H9 (cell line): ENCODE measurements at regions not wholly inside any gene's neighbourhood (a gene's known extent, or its start where the extent isn't known, plus 50 kb on each side); places are given as distances from the start of the nearest gene placed in this dataset.
"Not testable (repeated sequence)": the region's sequence is repeated elsewhere in the genome, so short reads cannot be mapped to it uniquely, and the experiment has no call there.

Experiments used
- DNase-seq: peaks from one replicate; pipeline ENCODE4 v3.0.0-alpha.2; 2017
- H2AFZ ChIP-seq: one replicate; pipeline ENCODE4 v1.6.1; 2013; ENCODE audit warnings: mild to moderate bottlenecking, low read length, control low read depth, moderate library complexity
- H2AK5ac ChIP-seq: 2 replicates; pipeline ENCODE4 v1.6.1; 2013; ENCODE audit warnings: low read length, control low read depth, mixed read lengths; ENCODE audit not compliant: insufficient read length
- H2BK120ac ChIP-seq: one replicate; pipeline ENCODE4 v1.6.1; 2013; ENCODE audit warnings: low read depth, mild to moderate bottlenecking, low read length, control low read depth, inconsistent platforms; ENCODE audit not compliant: poor library complexity, severe bottlenecking
- H2BK12ac ChIP-seq: 2 replicates; pipeline ENCODE4 v1.6.1; 2013; ENCODE audit warnings: low read length, control low read depth, mixed read lengths, low read depth; ENCODE audit not compliant: insufficient read length
- H2BK15ac ChIP-seq: 2 replicates; pipeline ENCODE4 v1.6.1; 2013; ENCODE audit warnings: low read depth, low read length, control low read depth
- H2BK20ac ChIP-seq: one replicate; pipeline ENCODE4 v1.6.1; 2013; ENCODE audit warnings: low read depth, mild to moderate bottlenecking, low read length, control low read depth, inconsistent platforms; ENCODE audit not compliant: poor library complexity, severe bottlenecking
- H2BK5ac ChIP-seq: 2 replicates; pipeline ENCODE4 v1.6.1; 2013; ENCODE audit warnings: low read length, control low read depth, mixed read lengths; ENCODE audit not compliant: insufficient read length
- H3K14ac ChIP-seq: 2 replicates; pipeline ENCODE4 v1.6.1; 2013; ENCODE audit warnings: low read length, control low read depth; ENCODE audit not compliant: insufficient read depth
- H3K18ac ChIP-seq: 2 replicates; pipeline ENCODE4 v1.6.1; 2013; ENCODE audit warnings: low read depth, mild to moderate bottlenecking, mixed read lengths, low read length, control low read depth; ENCODE audit not compliant: insufficient read length
- H3K23ac ChIP-seq: 2 replicates; pipeline ENCODE4 v1.6.1; 2013; ENCODE audit warnings: low read length, control low read depth, mixed read lengths, low read depth; ENCODE audit not compliant: insufficient read length
- H3K23me2 ChIP-seq: 2 replicates; pipeline ENCODE4 v1.6.1; 2013; ENCODE audit warnings: low read depth, mild to moderate bottlenecking, mixed read lengths, low read length, control low read depth; ENCODE audit not compliant: insufficient read length, poor library complexity, severe bottlenecking
- H3K27ac ChIP-seq: 2 replicates; pipeline ENCODE4 v1.5.1; 2013; ENCODE audit warnings: low read length, control low read depth, mixed read lengths, low read depth; ENCODE audit not compliant: insufficient read length
- H3K27me3 ChIP-seq: 2 replicates; pipeline ENCODE4 v1.6.1; 2013; ENCODE audit warnings: low read length, control low read depth, inconsistent platforms; ENCODE audit not compliant: insufficient read depth
- H3K4ac ChIP-seq: 2 replicates; pipeline ENCODE4 v1.6.1; 2013; ENCODE audit warnings: low read depth, mild to moderate bottlenecking, control low read depth, inconsistent platforms, low read length, moderate library complexity
- H3K4me1 ChIP-seq: 2 replicates; pipeline ENCODE4 v1.6.1; 2013; ENCODE audit warnings: low read length, control low read depth, inconsistent platforms; ENCODE audit not compliant: insufficient read depth
- H3K4me2 ChIP-seq: 2 replicates; pipeline ENCODE4 v1.6.1; 2013; ENCODE audit warnings: low read length, control low read depth, mixed read lengths; ENCODE audit not compliant: insufficient read length, insufficient read depth
- H3K56ac ChIP-seq: 2 replicates; pipeline ENCODE4 v1.6.1; 2013; ENCODE audit warnings: low read depth, mild to moderate bottlenecking, mixed read lengths, low read length, control low read depth; ENCODE audit not compliant: insufficient read length
- H3K79me1 ChIP-seq: 2 replicates; pipeline ENCODE4 v1.6.1; 2013; ENCODE audit warnings: low read depth, mild to moderate bottlenecking, moderate library complexity, low read length, control low read depth, inconsistent platforms; ENCODE audit not compliant: insufficient read depth, poor library complexity, severe bottlenecking
- H3K79me2 ChIP-seq: 2 replicates; pipeline ENCODE4 v1.6.1; 2013; ENCODE audit warnings: low read length, control low read depth, inconsistent platforms; ENCODE audit not compliant: insufficient read depth
- H3K9ac ChIP-seq: 2 replicates; pipeline ENCODE4 v1.6.1; 2013; ENCODE audit warnings: low read length, control low read depth, mixed read lengths; ENCODE audit not compliant: insufficient read length; ENCODE audit errors: extremely low read depth
- H3K9me3 ChIP-seq: one replicate; pipeline ENCODE4 v1.6.1; 2013; ENCODE audit warnings: low read depth, low read length, inconsistent platforms; ENCODE audit not compliant: control insufficient read depth
- H3T11ph ChIP-seq: one replicate; pipeline ENCODE4 v1.6.1; 2013; ENCODE audit warnings: mild to moderate bottlenecking, low read length, control low read depth, inconsistent platforms
- H4K20me1 ChIP-seq: one replicate; pipeline ENCODE4 v1.6.1; 2013; ENCODE audit not compliant: control insufficient read depth, insufficient read length, insufficient read depth
- H4K5ac ChIP-seq: 2 replicates; pipeline ENCODE4 v1.6.1; 2013; ENCODE audit warnings: low read depth, mild to moderate bottlenecking, mixed read lengths, low read length, control low read depth; ENCODE audit not compliant: insufficient read length
- H4K8ac ChIP-seq: replicated peaks from 2 replicates; pipeline ENCODE4 v1.6.1; 2013; ENCODE audit warnings: low read length, control low read depth, mixed read lengths, low read depth; ENCODE audit not compliant: insufficient read length
- H4K91ac ChIP-seq: 2 replicates; pipeline ENCODE4 v1.6.1; 2013; ENCODE audit warnings: low read depth, mild to moderate bottlenecking, moderate library complexity, mixed read lengths, low read length, control low read depth; ENCODE audit not compliant: insufficient read length
- H3K27ac Mint-ChIP-seq, 3 experiments: 2 replicates in 2 of 3; 3 replicates in 1 of 3; pipeline ENCODE4 v1.8.0; 2020 to 2021; ENCODE audit warnings: mixed read lengths in 3 of 3, mild to moderate bottlenecking in 1 of 3, moderate library complexity in 1 of 3
- H3K27me3 Mint-ChIP-seq: 2 replicates; pipeline ENCODE4 v1.8.0; 2021; ENCODE audit warnings: low read depth, mild to moderate bottlenecking, moderate library complexity, mixed read lengths
- H3K36me3 Mint-ChIP-seq, 3 experiments: 2 replicates in 2 of 3; 3 replicates in 1 of 3; pipeline ENCODE4 v1.8.0; 2020 to 2021; ENCODE audit warnings: low read depth in 3 of 3, mixed read lengths in 3 of 3; ENCODE audit not compliant: insufficient read depth in 1 of 3
- H3K4me1 Mint-ChIP-seq, 2 experiments: 2 replicates each; pipeline ENCODE4 v1.8.0; 2020; ENCODE audit warnings: mixed read lengths in 2 of 2
- H3K4me3 Mint-ChIP-seq, 2 experiments: 2 replicates in 1 of 2; 3 replicates in 1 of 2; pipeline ENCODE4 v1.8.0; 2020 to 2021; ENCODE audit warnings: mild to moderate bottlenecking in 2 of 2, mixed read lengths in 2 of 2, moderate library complexity in 1 of 2
- H3K9me3 Mint-ChIP-seq, 2 experiments: 2 replicates in 1 of 2; 3 replicates in 1 of 2; pipeline ENCODE4 v1.8.0; 2020; ENCODE audit warnings: mild to moderate bottlenecking in 2 of 2, mixed read lengths in 2 of 2, moderate library complexity in 1 of 2
- CTCF ChIP-seq: fragments of 200-600 bp; sonication (generic); conservative IDR thresholded peaks from 3 replicates; pipeline ENCODE4 v1.8.0; 2021; ENCODE audit warnings: antibody characterized with exemption, mild to moderate bottlenecking
- WGBS: extraction: QIAGEN DNeasy Blood & Tissue Kit; methylation state at CpG from one replicate; pipeline ENCODE4 v1.1.7; 2013; ENCODE audit warnings: missing lambda C conversion rate, low lambda C conversion rate, mixed read lengths; ENCODE audit not compliant: insufficient read length; ENCODE audit errors: extremely low coverage; 5-methylcytosine and 5-hydroxymethylcytosine counted together

- H3K4ac ChIP-seq = no peak overlapping the region
- peak overlapping the region; percentile 20; the same call in 1 of the 2 replicates for H3K14ac ChIP-seq
- no peak overlapping the region for H2BK15ac ChIP-seq
- H3K4me1 Mint-ChIP-seq = no peaks in the 10 kb centered on the region
- no peak for TF ChIP-seq CTCF
- no peaks in the 10 kb centered on the region for H3K23me2 ChIP-seq
- H2BK12ac ChIP-seq = no peak overlapping the region
- H3K18ac ChIP-seq = no peak overlapping the region
- H3K27ac ChIP-seq = no peak overlapping the region
- H3K4me1 ChIP-seq = no peaks in the 10 kb centered on the region
- no peaks in the 10 kb centered on the region for H3K79me1 ChIP-seq
- peaks cover 4% of the 10 kb centered on the region for H3K27me3 Mint-ChIP-seq
- DNase-seq = no peak
- no peak overlapping the region for H3K9ac ChIP-seq
- H2AFZ ChIP-seq = no peak overlapping the region
- H4K91ac ChIP-seq = no peak overlapping the region
- no peaks in the 10 kb centered on the region for H3K9me3 ChIP-seq
- no peak overlapping the region for H4K8ac ChIP-seq
- peaks cover 2 to 3% of the 10 kb centered on the region in 2 experiments; a peak in 3 of 5 replicates for H3K9me3 Mint-ChIP-seq
- no peak overlapping the region for H2AK5ac ChIP-seq
- H2BK20ac ChIP-seq = no peak overlapping the region
- H2BK120ac ChIP-seq = no peak overlapping the region
- no peak overlapping the region for H3K56ac ChIP-seq
- no peaks in the 10 kb centered on the region for H3K79me2 ChIP-seq
- H3K36me3 Mint-ChIP-seq = no peaks in the 10 kb centered on the region
- no peaks in the 10 kb centered on the region for H3K27me3 ChIP-seq
- H3T11ph ChIP-seq = no peak overlapping the region
- H4K5ac ChIP-seq = no peak overlapping the region
- no peak overlapping the region for H2BK5ac ChIP-seq
- H3K4me2 ChIP-seq = no peak overlapping the region
- no peak overlapping the region for H3K23ac ChIP-seq
- H4K20me1 ChIP-seq = no peaks in the 10 kb centered on the region
- no peak overlapping the region; a peak in 1 of 7 replicates for H3K27ac Mint-ChIP-seq
- no peak overlapping the region for H3K4me3 Mint-ChIP-seq
- no CpG with 5 or more reads among the region's 11 CpGs for WGBS
Observed at GRCh38 chr7:1302936-1303335, 70.3 kb downstream of the UNCX start.

GRCh38 chr7:1304011-1304410 lies 71.3 kb downstream of the UNCX start:
- WGBS = no CpG with 5 or more reads among the region's 15 CpGs
- H3K56ac ChIP-seq, H3K9me3 Mint-ChIP-seq, H3K27ac ChIP-seq, H4K8ac ChIP-seq, H3K4ac ChIP-seq, H3K36me3 Mint-ChIP-seq, H3K23me2 ChIP-seq, H2AFZ ChIP-seq, H3K27me3 ChIP-seq, H3K4me2 ChIP-seq, H3K4me1 ChIP-seq, H4K20me1 ChIP-seq, DNase-seq, H3K14ac ChIP-seq, H3K4me1 Mint-ChIP-seq, H4K91ac ChIP-seq, H2BK15ac ChIP-seq, H4K5ac ChIP-seq, H3K9me3 ChIP-seq, H3K79me1 ChIP-seq, H2BK12ac ChIP-seq, H3K18ac ChIP-seq, H2AK5ac ChIP-seq, H3K4me3 Mint-ChIP-seq, H3K79me2 ChIP-seq, H3K27me3 Mint-ChIP-seq, H3K27ac Mint-ChIP-seq, H3T11ph ChIP-seq, H2BK20ac ChIP-seq, H2BK5ac ChIP-seq, H3K9ac ChIP-seq, H2BK120ac ChIP-seq, H3K23ac ChIP-seq: not testable (repeated sequence)
